H1 (cell line): ENCODE measurements at regions not wholly inside any gene's neighbourhood (a gene's known extent, or its start where the extent isn't known, plus 50 kb on each side); places are given as distances from the start of the nearest gene placed in this dataset.

Experiments
- CTCF ChIA-PET: fragments of 300-600 bp; sonication (Branson Sonifier 250); formaldehyde crosslinking; loops from one replicate; lab custom pipeline; 2021; ENCODE audit not compliant: partially characterized antibody; lab: Charles Lee
- POLR2A ChIA-PET: fragments of 300-600 bp; sonication (Branson Sonifier 250); formaldehyde crosslinking; loops from one replicate; lab custom pipeline; 2021; ENCODE audit warnings: inconsistent platforms; ENCODE audit not compliant: partially characterized antibody; lab: Charles Lee
- DNase-seq, 2 experiments: peaks; one replicate each; pipeline versions ENCODE4 v3.0.0 to v3.0.0-alpha.2; 2010 to 2022; ENCODE audit warnings: low spot score in 2 of 2, low read depth in 1 of 2, mixed read lengths in 1 of 2
- FAIRE-seq: peaks from 2 replicates; lab custom pipeline; 2011; peaks lifted over from hg19 to GRCh38; lab: Jason Lieb, UNC
- H2AFZ ChIP-seq: 2 replicates; pipeline ENCODE4 v1.8.1; 2012; ENCODE audit warnings: low read length, inconsistent platforms
- H2AK5ac ChIP-seq: 2 replicates; pipeline ENCODE4 v1.6.1; 2013; ENCODE audit warnings: low read depth, low read length
- H2BK120ac ChIP-seq: replicated peaks from 2 replicates; pipeline ENCODE3; 2013; ENCODE audit warnings: low read depth, low read length, inconsistent platforms
- H2BK12ac ChIP-seq: 2 replicates; pipeline ENCODE4 v1.6.1; 2013; ENCODE audit warnings: low read depth, low read length
- H2BK15ac ChIP-seq: 2 replicates; pipeline ENCODE4 v1.6.1; 2013; ENCODE audit warnings: low read length
- H2BK20ac ChIP-seq: 2 replicates; pipeline ENCODE4 v1.6.1; 2013; ENCODE audit warnings: low read length
- H2BK5ac ChIP-seq: 2 replicates; pipeline ENCODE4 v1.6.1; 2013; ENCODE audit warnings: low read depth, low read length
- H3K14ac ChIP-seq: 2 replicates; pipeline ENCODE4 v1.6.1; 2013; ENCODE audit warnings: inconsistent platforms; ENCODE audit not compliant: insufficient read length
- H3K18ac ChIP-seq: 2 replicates; pipeline ENCODE4 v1.6.1; 2013; ENCODE audit warnings: low read length; ENCODE audit errors: extremely low read depth
- H3K23ac ChIP-seq: 2 replicates; pipeline ENCODE4 v1.6.1; 2013; ENCODE audit warnings: inconsistent platforms; ENCODE audit not compliant: insufficient read length
- H3K23me2 ChIP-seq: 2 replicates; pipeline ENCODE4 v1.6.1; 2013; ENCODE audit warnings: low read depth, low read length
- H3K27ac ChIP-seq: 2 replicates; pipeline ENCODE4 v1.6.1; 2011; ENCODE audit warnings: low read depth, low read length, inconsistent platforms
- H3K27me3 ChIP-seq, 4 experiments: replicated peaks in 1 of 4; 1 replicate in 1 of 4; 2 replicates in 3 of 4; pipeline versions ENCODE4 v1.6.1 to v1.8.1; 2011 to 2013; ENCODE audit warnings: low read length in 3 of 4, mild to moderate bottlenecking in 3 of 4, inconsistent platforms in 2 of 4, mixed read lengths in 2 of 4, moderate library complexity in 1 of 4; ENCODE audit not compliant: control insufficient read depth in 3 of 4, insufficient read depth in 3 of 4; ENCODE audit errors: extremely low read depth in 1 of 4
- H3K36me3 ChIP-seq, 4 experiments: 2 replicates each; pipeline versions ENCODE4 v1.6.1 to v1.8.1; 2011 to 2013; ENCODE audit warnings: mild to moderate bottlenecking in 4 of 4, low read length in 3 of 4, moderate library complexity in 2 of 4, control low read depth in 1 of 4, inconsistent platforms in 1 of 4; ENCODE audit not compliant: insufficient read depth in 4 of 4, control insufficient read depth in 2 of 4
- H3K4ac ChIP-seq: replicated peaks from 2 replicates; pipeline ENCODE3; 2013; ENCODE audit warnings: low read length, low read depth, mixed read lengths, inconsistent platforms; ENCODE audit not compliant: insufficient read length
- H3K4me1 ChIP-seq, 4 experiments: replicated peaks in 1 of 4; 1 replicate in 1 of 4; 2 replicates in 3 of 4; pipeline versions ENCODE4 v1.6.1 to v1.8.1; 2011 to 2013; ENCODE audit warnings: low read length in 3 of 4, inconsistent platforms in 2 of 4, mixed read lengths in 1 of 4; ENCODE audit not compliant: insufficient read depth in 4 of 4, control insufficient read depth in 3 of 4
- H3K4me2 ChIP-seq, 2 experiments: 2 replicates each; pipeline versions ENCODE4 v1.6.1 to v1.8.1; 2011 to 2013; ENCODE audit warnings: low read depth in 2 of 2, low read length in 2 of 2, control low read depth in 1 of 2, inconsistent platforms in 1 of 2, mild to moderate bottlenecking in 1 of 2; ENCODE audit not compliant: insufficient read depth in 1 of 2
- H3K4me3 ChIP-seq, 4 experiments: fragments of 200-600, 300-600 bp in 1 of 4; sonication (generic), shearing (Covaris generic), sonication (Bioruptor Twin) in 1 of 4; 2 replicates each; pipeline versions ENCODE4 v1.5.1 to v1.8.1; 2011 to 2016; ENCODE audit warnings: low read length in 4 of 4, low read depth in 3 of 4, control low read depth in 2 of 4, inconsistent platforms in 2 of 4, mild to moderate bottlenecking in 2 of 4, mixed read lengths in 1 of 4, moderate library complexity in 1 of 4; ENCODE audit not compliant: insufficient read depth in 2 of 4; ENCODE audit errors: extremely low read depth in 1 of 4
- H3K56ac ChIP-seq: replicated peaks from 2 replicates; pipeline ENCODE3; 2013; ENCODE audit warnings: low read depth, mild to moderate bottlenecking, mixed read lengths, low read length, inconsistent platforms; ENCODE audit not compliant: insufficient read length
- H3K79me1 ChIP-seq: 2 replicates; pipeline ENCODE4 v1.6.1; 2013; ENCODE audit warnings: low read depth, low read length, control low read depth
- H3K79me2 ChIP-seq, 2 experiments: 2 replicates each; pipeline versions ENCODE4 v1.6.1 to v1.8.1; 2012 to 2013; ENCODE audit warnings: low read length in 2 of 2, mild to moderate bottlenecking in 2 of 2, inconsistent platforms in 1 of 2; ENCODE audit not compliant: insufficient read depth in 2 of 2, control insufficient read depth in 1 of 2
- H3K9ac ChIP-seq, 4 experiments: replicated peaks in 1 of 4; 1 replicate in 1 of 4; 2 replicates in 3 of 4; pipeline versions ENCODE4 v1.6.1 to v1.8.1; 2011 to 2013; ENCODE audit warnings: low read depth in 3 of 4, low read length in 3 of 4, control low read depth in 2 of 4, mild to moderate bottlenecking in 2 of 4, moderate library complexity in 2 of 4, inconsistent platforms in 1 of 4; ENCODE audit errors: extremely low read depth in 1 of 4
- H3K9me3 ChIP-seq, 2 experiments: 2 replicates each; pipeline versions ENCODE4 v1.6.1 to v1.8.1; 2012 to 2013; ENCODE audit warnings: mild to moderate bottlenecking in 2 of 2, moderate library complexity in 2 of 2, control low read depth in 1 of 2, inconsistent platforms in 1 of 2, low read depth in 1 of 2, low read length in 1 of 2, mixed read lengths in 1 of 2; ENCODE audit not compliant: insufficient read depth in 2 of 2
- H4K20me1 ChIP-seq, 2 experiments: replicated peaks in 1 of 2; 2 replicates each; pipeline versions ENCODE3 to v1.8.1; 2011 to 2013; ENCODE audit warnings: inconsistent platforms in 2 of 2, low read length in 2 of 2, mild to moderate bottlenecking in 1 of 2; ENCODE audit not compliant: insufficient read depth in 2 of 2, control insufficient read depth in 1 of 2
- H4K5ac ChIP-seq: 2 replicates; pipeline ENCODE4 v1.6.1; 2013; ENCODE audit warnings: low read length, low read depth, mixed read lengths, inconsistent platforms; ENCODE audit not compliant: insufficient read length
- H4K8ac ChIP-seq: 2 replicates; pipeline ENCODE4 v1.8.0; 2013; ENCODE audit warnings: mild to moderate bottlenecking, moderate library complexity, low read length, inconsistent platforms; ENCODE audit not compliant: insufficient read depth; ENCODE audit errors: extremely low read depth
- H4K91ac ChIP-seq: replicated peaks from 2 replicates; pipeline ENCODE3; 2013; ENCODE audit warnings: low read length, mixed read lengths, inconsistent platforms; ENCODE audit not compliant: insufficient read length
- BACH1 ChIP-seq: IDR thresholded peaks from 2 replicates; pipeline ENCODE4 v1.6.1; 2012; ENCODE audit warnings: low read length, improper control_type of control experiment
- TEAD4 ChIP-seq: IDR thresholded peaks from 2 replicates; pipeline ENCODE4 v1.6.1; 2012; ENCODE audit warnings: low read depth, low read length, inconsistent platforms, mixed read lengths
- WGBS, 2 experiments: shearing (Covaris generic) in 1 of 2; methylation state at CpG; one replicate each; pipeline versions ENCODE4 v1.1.6 to v1.1.7; 2013 to 2015; ENCODE audit warnings: low lambda C conversion rate in 2 of 2, mixed read lengths in 2 of 2, inconsistent platforms in 1 of 2, low coverage in 1 of 2, missing lambda C conversion rate in 1 of 2; ENCODE audit not compliant: insufficient replicate concordance in 2 of 2, insufficient coverage in 1 of 2, insufficient read length in 1 of 2; ENCODE audit errors: extremely low coverage in 1 of 2, missing lambda C conversion rate in 1 of 2; 5-methylcytosine and 5-hydroxymethylcytosine counted together

- Histone ChIP-seq H3K9me3 (no peaks in the 10 kb centered on the region), H3K23me2 (no peaks in the 10 kb centered on the region), H3K4me3 (no peak overlapping the region), H3K4me1 (no peaks in the 10 kb centered on the region; a peak in 1 of 7 replicates), H2AFZ (no peak overlapping the region), H2BK120ac (no peak overlapping the region), H3K27ac (no peak overlapping the region), H3K4ac (no peak overlapping the region), H2BK15ac (no peak overlapping the region), H3K18ac (no peak overlapping the region), H4K8ac (no peak overlapping the region), H3K56ac (no peak overlapping the region), H3K79me1 (no peaks in the 10 kb centered on the region), H3K27me3 (no peaks in the 10 kb centered on the region), H3K79me2 (no peaks in the 10 kb centered on the region), H2AK5ac (no peak overlapping the region), H4K91ac (no peak overlapping the region), H3K36me3 (no peaks in the 10 kb centered on the region), H3K14ac (no peak overlapping the region), H3K4me2 (no peak overlapping the region), H4K5ac (no peak overlapping the region), H2BK5ac (no peak overlapping the region), H3K23ac (no peak overlapping the region), H4K20me1 (no peaks in the 10 kb centered on the region), H2BK12ac (no peak overlapping the region), H3K9ac (no peak overlapping the region), H2BK20ac (no peak overlapping the region)
- WGBS, 2 experiments = 86% methylated on average over 3 of the region's 3 CpGs; no CpG with 5 or more reads in 1 of the 2 experiments
- no peak for DNase-seq
- ChIA-PET CTCF (no interaction called here), POLR2A (no interaction called here)
- no peak for FAIRE-seq
- TF ChIP-seq TEAD4 (no peak), BACH1 (no peak)
Observed at GRCh38 chr14:44775248-44775647, 186.5 kb downstream of the KLHL28 start.
